HG03439 (cell line): ENCODE measurements at regions not wholly inside any gene's neighbourhood (a gene's known extent, or its start where the extent isn't known, plus 50 kb on each side); places are given as distances from the start of the nearest gene placed in this dataset.

Experiments used
- ATAC-seq: cut with Tn5 transposase; IDR thresholded peaks from one replicate; pipeline ENCODE4 v1.9.1; 2021; ENCODE audit warnings: mild to moderate bottlenecking, moderate library complexity; ENCODE audit not compliant: unreplicated experiment

- no peak for ATAC-seq
Measured at GRCh38 chr4:181957088-181957487, 286.1 kb upstream of the TENM3 start.

GRCh38 chr4:181958446-181958845, 284.8 kb upstream of the TENM3 start:
- ATAC-seq = no peak

GRCh38 chr4:181959121-181959520, 284.1 kb upstream of the TENM3 start:
- ATAC-seq = no peak

GRCh38 chr4:181960384-181960783, 282.8 kb upstream of the TENM3 start:
- no peak for ATAC-seq

DNA sequence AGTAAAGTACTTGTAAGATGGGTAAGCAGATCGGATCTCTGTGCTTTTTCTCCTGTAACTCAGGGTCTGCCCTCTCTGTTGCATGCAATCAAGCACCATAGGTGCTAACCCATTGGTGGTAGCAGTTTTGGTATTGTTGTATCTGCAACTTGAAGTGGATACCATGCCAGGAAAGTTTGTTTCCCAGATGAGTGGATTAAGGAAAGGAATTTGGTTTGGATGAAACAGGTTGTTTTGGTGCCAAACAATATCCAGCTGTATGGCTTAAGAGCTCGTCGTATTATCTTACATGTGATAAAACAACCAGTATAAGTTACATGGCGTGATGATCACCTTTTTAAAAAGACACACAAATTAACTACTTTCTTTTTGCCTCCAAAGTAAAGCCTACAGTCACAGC, 280.9 kb upstream of the TENM3 start:
- ATAC-seq = no peak

- no peak for ATAC-seq
Measured at GRCh38 chr4:181964731-181965130, 278.5 kb upstream of the TENM3 start.

DNA sequence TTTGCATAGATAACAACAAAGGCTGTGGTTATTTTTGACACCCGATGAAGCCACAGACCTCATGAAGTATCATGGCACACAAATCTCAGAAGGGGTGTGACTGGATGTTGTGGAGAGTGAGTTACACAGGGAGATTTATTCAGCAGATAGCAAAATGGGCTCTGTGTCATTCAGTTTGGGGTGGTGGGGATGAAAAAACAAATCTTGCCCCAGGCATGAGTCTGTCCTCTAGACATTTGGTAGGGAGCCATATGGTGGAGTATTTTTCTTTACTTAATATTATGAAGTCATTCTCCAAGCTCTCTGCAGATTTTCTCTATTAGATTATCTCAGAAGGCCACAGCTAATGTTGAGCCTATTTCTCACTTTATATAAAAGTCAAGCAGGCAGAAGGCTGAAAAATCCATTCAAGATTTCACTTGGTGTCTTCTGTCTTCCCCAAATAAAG, 277.1 kb upstream of the TENM3 start:
- ATAC-seq = no peak

DNA sequence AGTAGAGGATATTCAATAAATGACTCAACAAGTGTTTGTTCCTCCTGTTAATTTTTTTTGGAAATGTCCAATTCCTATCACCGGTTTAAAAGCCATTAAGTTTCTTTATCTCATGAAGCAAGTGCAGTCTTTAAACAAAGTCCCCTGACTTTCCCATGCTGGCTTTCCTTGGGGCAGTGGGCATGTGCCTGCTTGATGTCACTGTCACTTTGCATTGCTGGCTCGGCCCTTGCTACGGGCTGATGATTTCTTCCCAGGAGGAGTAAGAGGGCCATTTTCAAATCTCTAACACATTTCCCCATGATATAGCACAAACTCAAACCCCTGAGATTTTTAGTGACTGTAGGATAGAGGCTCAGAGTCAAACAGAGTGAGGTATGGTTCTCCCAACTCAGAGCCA, 275.8 kb upstream of the TENM3 start:
- ATAC-seq = no peak

- no peak for ATAC-seq
Measured at GRCh38 chr4:181968371-181968770, 274.8 kb upstream of the TENM3 start.

GRCh38 chr4:181969151-181969550, 274.1 kb upstream of the TENM3 start:
- ATAC-seq = no peak

GRCh38 chr4:181970366-181970765, 272.8 kb upstream of the TENM3 start:
- no peak for ATAC-seq

- ATAC-seq = no peak
Measured at GRCh38 chr4:181971411-181971810, 271.8 kb upstream of the TENM3 start.

- ATAC-seq = no peak
Measured at GRCh38 chr4:181971973-181972372, 271.2 kb upstream of the TENM3 start.

GRCh38 chr4:181976764-181977163, 266.4 kb upstream of the TENM3 start:
- no peak for ATAC-seq

GRCh38 chr4:181982437-181982836, 260.8 kb upstream of the TENM3 start:
- no peak for ATAC-seq

- no peak for ATAC-seq
Measured at GRCh38 chr4:181982856-181983255, 260.3 kb upstream of the TENM3 start.

DNA sequence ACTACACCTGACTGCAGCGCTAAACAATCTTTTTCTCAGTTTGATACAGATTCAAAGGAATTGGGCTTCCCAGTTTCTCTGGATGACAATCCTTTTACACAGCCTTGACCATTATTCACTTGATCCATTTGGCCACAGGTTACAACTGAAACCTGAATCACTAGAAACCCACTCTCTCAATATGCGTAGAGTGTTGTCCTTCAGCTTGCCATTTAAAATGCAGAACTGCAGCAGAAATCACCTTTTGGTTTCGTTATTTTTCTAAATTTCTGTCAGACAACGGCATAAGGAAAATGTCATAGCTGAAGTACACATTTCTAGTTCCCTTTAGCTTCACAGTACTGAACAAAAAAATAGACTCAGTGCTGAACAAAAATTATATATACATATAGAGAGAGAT, 255.8 kb upstream of the TENM3 start:
- ATAC-seq = no peak

DNA sequence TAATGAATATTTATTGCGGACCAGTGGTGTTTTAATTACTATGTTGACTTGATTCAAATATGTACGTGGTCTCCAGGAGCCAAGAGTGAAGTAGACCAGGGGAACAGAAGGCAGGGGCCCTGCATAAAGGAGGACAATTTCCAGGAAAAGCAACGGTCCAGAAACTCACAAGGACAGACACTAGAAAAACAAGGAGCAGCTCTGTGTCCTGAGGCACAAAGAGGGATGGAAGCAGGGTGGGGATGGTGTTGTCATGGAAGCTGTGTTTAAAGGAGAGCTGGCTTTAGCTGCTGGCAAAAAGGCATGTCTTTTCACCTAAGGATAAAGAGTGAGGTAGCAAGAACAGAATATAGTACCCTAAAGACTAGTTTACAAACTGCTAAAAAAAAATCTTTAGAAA, 254.1 kb upstream of the TENM3 start:
- no peak for ATAC-seq

- no peak for ATAC-seq
Measured at GRCh38 chr4:181991369-181992108, 251.7 kb upstream of the TENM3 start.

- ATAC-seq = no peak
Measured at GRCh38 chr4:181998398-181999295, 244.6 kb upstream of the TENM3 start.

GRCh38 chr4:182000077-182000476, 243.1 kb upstream of the TENM3 start:
- ATAC-seq = no peak

- ATAC-seq = no peak
Measured at GRCh38 chr4:182010876-182011275, 232.3 kb upstream of the TENM3 start.
